ENCODE measurements at regions not wholly inside any gene's neighbourhood (a gene's known extent, or its start where the extent isn't known, plus 50 kb on each side); places are given as distances from the start of the nearest gene placed in this dataset.

DNA sequence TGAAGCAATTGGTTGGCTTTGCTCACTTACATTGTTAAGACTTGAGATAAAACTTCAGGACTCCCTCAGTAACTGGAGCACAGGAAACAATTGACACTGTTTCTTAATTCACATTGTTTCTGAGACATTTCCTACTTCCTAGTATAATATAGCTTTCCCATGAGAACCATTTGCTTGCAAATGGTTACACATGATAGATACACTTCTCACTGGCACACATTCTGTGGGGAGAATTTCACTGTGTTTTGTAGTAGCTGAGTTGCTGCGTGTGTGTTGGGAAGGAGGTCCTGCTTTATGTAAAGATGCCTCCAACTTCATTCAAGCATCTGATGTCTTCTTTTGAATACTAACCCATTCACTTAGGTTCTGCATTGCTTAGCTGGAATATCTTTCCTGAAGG, 85.3 kb upstream of the SLC4A4 start:
- TF ChIP-seq, protein P1, sequence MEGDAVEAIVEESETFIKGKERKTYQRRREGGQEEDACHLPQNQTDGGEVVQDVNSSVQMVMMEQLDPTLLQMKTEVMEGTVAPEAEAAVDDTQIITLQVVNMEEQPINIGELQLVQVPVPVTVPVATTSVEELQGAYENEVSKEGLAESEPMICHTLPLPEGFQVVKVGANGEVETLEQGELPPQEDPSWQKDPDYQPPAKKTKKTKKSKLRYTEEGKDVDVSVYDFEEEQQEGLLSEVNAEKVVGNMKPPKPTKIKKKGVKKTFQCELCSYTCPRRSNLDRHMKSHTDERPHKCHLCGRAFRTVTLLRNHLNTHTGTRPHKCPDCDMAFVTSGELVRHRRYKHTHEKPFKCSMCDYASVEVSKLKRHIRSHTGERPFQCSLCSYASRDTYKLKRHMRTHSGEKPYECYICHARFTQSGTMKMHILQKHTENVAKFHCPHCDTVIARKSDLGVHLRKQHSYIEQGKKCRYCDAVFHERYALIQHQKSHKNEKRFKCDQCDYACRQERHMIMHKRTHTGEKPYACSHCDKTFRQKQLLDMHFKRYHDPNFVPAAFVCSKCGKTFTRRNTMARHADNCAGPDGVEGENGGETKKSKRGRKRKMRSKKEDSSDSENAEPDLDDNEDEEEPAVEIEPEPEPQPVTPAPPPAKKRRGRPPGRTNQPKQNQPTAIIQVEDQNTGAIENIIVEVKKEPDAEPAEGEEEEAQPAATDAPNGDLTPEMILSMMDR (conservative IDR thresholded peaks at IDR 0.05; ENCODE audit: control insufficient read depth, insufficient read depth, low read depth, low read length), result no peak
- no peak for DNase-seq (ENCODE audit: low read depth)
- no peak overlapping the region for H3K4me3 ChIP-seq (ENCODE audit: control insufficient read depth, low read depth, low read length)

DNA sequence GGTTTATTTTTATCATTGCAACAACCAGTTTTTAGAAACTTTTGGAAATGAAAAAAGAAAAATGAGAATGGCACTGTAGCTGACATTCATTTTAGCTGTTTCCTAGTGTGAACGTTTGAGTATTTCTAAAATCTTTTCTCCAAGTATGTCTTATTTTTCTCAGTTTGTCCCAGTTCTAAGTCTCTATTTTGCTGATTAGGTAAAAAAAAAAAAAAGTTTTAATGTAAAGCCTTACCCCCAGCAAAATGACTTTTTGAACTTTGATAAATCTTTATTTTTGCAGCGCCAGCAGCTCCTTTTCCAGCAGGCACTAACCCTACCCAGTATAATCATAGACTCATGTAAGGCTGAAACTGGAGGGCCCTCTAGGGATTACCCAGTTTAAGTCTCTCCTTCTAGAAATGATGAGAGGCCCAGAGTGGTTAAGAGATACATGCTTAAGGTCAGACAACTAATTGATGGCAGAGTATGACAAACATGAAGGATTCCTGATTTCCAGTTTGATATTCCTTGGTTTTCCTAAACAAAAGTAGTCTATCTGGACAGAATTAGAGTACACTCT, 84.3 kb upstream of the SLC4A4 start:
- TF ChIP-seq, protein P1 (conservative IDR thresholded peaks at IDR 0.05; ENCODE audit: control insufficient read depth, insufficient read depth, low read depth, low read length), result no peak
- H3K4me3 ChIP-seq (ENCODE audit: control insufficient read depth, low read depth, low read length), result no peak overlapping the region
- DNase-seq (ENCODE audit: low read depth), result no peak

DNA sequence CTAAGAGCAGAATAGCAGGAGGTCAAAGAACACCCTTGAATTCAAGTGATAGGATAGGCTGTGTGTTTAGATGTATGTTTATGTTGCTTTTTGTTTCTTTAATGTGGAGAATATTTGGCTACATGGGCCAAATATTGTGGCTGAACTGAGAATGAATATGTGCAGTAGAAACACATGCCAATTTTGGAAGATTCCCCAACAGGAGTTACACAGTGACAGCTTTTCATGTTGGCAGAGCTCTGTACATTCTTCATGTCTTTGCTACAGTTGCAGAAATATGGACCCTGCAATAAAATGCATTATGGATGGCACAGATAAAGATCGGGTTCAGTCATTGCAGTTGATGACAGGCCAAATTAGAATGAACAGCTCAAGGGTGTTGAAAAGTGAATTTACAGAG, 82.8 kb upstream of the SLC4A4 start:
- TF ChIP-seq, protein P1 (conservative IDR thresholded peaks at IDR 0.05; ENCODE audit: control insufficient read depth, insufficient read depth, low read depth, low read length), result no peak
- DNase-seq (ENCODE audit: low read depth), result no peak
- H3K4me3 ChIP-seq (ENCODE audit: control insufficient read depth, low read depth, low read length), result no peak overlapping the region

DNA sequence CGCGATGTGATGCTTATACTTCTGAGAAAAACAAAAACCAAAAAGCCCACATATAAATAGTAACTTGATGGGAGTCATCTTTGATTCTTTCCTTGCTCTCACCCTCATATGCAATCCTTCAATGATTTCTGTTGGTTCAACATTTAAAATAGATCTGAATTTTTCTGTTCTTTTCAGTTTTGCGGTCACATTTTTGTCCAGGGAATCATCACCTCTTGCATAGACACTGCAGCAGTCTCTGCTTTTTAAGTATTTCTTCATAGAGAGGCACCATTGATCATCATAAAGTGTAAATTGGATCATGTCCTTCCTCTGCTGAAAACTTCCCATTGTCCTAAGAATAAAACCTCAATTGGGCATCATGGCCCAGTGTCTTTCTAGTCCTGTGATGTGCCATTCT, 81.1 kb upstream of the SLC4A4 start:
- no peak for DNase-seq (ENCODE audit: low read depth)
- TF ChIP-seq, protein P1 (conservative IDR thresholded peaks at IDR 0.05; ENCODE audit: control insufficient read depth, insufficient read depth, low read depth, low read length), result no peak
- H3K4me3 ChIP-seq (ENCODE audit: control insufficient read depth, low read depth, low read length), result no peak overlapping the region

DNA sequence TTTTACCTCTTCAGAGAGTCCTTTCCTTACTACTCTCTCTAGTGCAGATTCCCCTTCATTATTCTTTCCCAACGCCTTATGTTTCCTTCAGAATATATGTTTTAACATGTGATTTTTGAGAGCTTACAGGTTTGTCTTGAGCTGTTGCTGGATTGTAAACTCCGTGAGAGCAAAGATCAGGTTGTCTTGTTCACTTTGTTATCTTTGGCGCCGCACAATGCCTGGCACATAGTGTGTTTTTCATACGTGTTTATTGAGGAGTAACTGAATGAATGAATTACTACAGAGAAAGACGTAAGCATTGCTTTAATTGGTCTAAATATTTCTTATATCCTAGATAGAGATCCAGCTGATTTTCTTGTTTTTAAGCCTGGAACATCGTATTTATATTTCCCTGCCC, 80.5 kb upstream of the SLC4A4 start:
- H3K4me3 ChIP-seq (ENCODE audit: control insufficient read depth, low read depth, low read length), result no peak overlapping the region
- TF ChIP-seq, protein P1 (conservative IDR thresholded peaks at IDR 0.05; ENCODE audit: control insufficient read depth, insufficient read depth, low read depth, low read length), result no peak
- no peak for DNase-seq (ENCODE audit: low read depth)

DNA sequence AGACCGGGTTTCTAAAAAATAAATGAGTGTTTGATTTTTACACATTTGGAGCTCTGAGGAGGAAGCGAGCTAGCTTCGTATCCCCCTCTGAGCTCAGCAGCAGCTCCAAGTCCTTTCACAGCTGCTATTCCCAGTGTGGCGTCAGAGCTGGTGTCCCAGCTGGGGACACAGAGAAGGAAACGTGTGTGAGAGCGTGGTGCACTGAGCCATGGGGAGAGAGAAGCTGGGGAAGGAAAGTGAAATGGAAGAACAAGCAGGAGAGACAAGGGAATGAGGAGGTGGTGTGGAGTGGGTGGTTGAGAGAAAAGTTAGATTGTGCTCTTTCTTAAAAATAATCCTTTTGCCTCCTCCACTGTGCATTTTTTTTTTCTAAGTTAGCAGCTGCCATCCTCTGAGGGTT, 79.5 kb upstream of the SLC4A4 start:
- no peak for DNase-seq (ENCODE audit: low read depth)
- TF ChIP-seq, protein P1 (conservative IDR thresholded peaks at IDR 0.05; ENCODE audit: control insufficient read depth, insufficient read depth, low read depth, low read length), result no peak

DNA sequence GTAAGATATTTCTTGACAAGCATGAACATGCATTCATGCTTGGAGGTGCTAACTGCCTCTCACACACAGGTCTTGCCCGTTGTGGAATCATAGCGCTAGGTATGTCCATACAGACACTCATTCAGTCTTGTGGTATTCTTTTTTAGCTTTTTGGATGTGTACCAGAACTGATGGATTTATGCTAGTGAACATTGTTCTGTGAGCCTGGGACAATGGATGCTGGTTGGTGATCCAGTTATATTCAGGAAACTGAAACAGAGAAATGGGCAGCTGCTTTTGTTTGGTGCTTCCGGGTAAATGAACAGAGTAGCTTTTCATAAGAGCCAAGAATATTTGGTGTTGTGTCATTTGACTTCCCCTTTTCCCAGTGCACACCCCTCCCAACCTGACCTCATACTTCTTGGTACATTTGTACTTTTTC, 78.9 kb upstream of the SLC4A4 start:
- H3K4me3 ChIP-seq (ENCODE audit: control insufficient read depth, low read depth, low read length), result no peak overlapping the region
- no peak for DNase-seq (ENCODE audit: low read depth)
- TF ChIP-seq, protein P1 (conservative IDR thresholded peaks at IDR 0.05; ENCODE audit: control insufficient read depth, insufficient read depth, low read depth, low read length), result no peak

More for the DNA sequence above, 79.5 kb upstream of the SLC4A4 start:
- H3K4me3 ChIP-seq (ENCODE audit: control insufficient read depth, low read depth, low read length), result no peak overlapping the region

All from fibroblast of mammary gland (primary cell).